K562 (cell line): ENCODE measurements at regions not wholly inside any gene's neighbourhood (a gene's known extent, or its start where the extent isn't known, plus 50 kb on each side); places are given as distances from the start of the nearest gene placed in this dataset.

Source experiments
- ATAC-seq: fragments of 200-7000 bp; cut with Tn5 transposase; 3 replicates; pipeline ENCODE4 v1.9.1; 2020; ENCODE audit warnings: moderate library complexity
- BruUV-seq: library from RNA; stranded (reverse); fragments of 400-500 nt; replicated peaks from 2 replicates; lab custom pipeline; 2021; lab: Mats Ljungman, UMichigan
- CTCF ChIA-PET: fragments of 300-600 bp; formaldehyde crosslinking; extraction: SDS; loops from one replicate; lab custom pipeline; 2021; ENCODE audit warnings: low intra/inter-chr PET ratio; lab: Yijun Ruan, JAX
- POLR2A ChIA-PET: fragments of 300-600, 350-650 bp; sonication (Branson Sonifier 250); formaldehyde crosslinking; extraction: SDS; loops from one replicate; lab custom pipeline; 2021; ENCODE audit warnings: antibody characterized with exemption, inconsistent platforms; lab: Yijun Ruan, JAX
- DNase-seq, 4 experiments: peaks; one replicate each; pipeline versions ENCODE4 v3.0.0 to v3.0.0-alpha.2; 2011 to 2018; ENCODE audit warnings: low spot score in 3 of 4, mixed read lengths in 3 of 4; ENCODE audit errors: extremely low read depth in 1 of 4
- FAIRE-seq: peaks from 2 replicates; lab custom pipeline; 2011; peaks lifted over from hg19 to GRCh38; lab: Jason Lieb, UNC
- H2AFZ ChIP-seq: 2 replicates; pipeline ENCODE4 v1.6.0; 2011; ENCODE audit warnings: low read depth, low read length, control low read depth, inconsistent platforms
- H3K27ac ChIP-seq: fragments of 200-600 bp; 3 replicates; pipeline ENCODE4 v1.8.0; 2011; ENCODE audit warnings: low read depth, mild to moderate bottlenecking, control low read depth, inconsistent platforms, low read length, moderate library complexity, mixed read lengths; ENCODE audit errors: extremely low read depth
- H3K27me3 ChIP-seq, 2 experiments: fragments of 300-600 bp in 1 of 2; 2 replicates in 1 of 2; 3 replicates in 1 of 2; pipeline versions ENCODE4 v1.6.0 to v1.8.0; 2011; ENCODE audit warnings: inconsistent platforms in 2 of 2, low read length in 2 of 2, mild to moderate bottlenecking in 1 of 2, mixed read lengths in 1 of 2, moderate library complexity in 1 of 2; ENCODE audit not compliant: control insufficient read depth in 2 of 2, insufficient read depth in 2 of 2
- H3K36me3 ChIP-seq: fragments of 300-600 bp; 3 replicates; pipeline ENCODE4 v1.8.0; 2011; ENCODE audit warnings: mild to moderate bottlenecking, low read length, inconsistent platforms; ENCODE audit not compliant: control insufficient read depth, insufficient read depth
- H3K4me1 ChIP-seq, 2 experiments: fragments of 200-600 bp in 1 of 2; replicated peaks in 1 of 2; 2 replicates in 1 of 2; 3 replicates in 1 of 2; pipeline versions ENCODE4 v1.5.1 to v1.8.0; 2011; ENCODE audit warnings: inconsistent platforms in 2 of 2, low read length in 2 of 2, mild to moderate bottlenecking in 1 of 2, mixed read lengths in 1 of 2, moderate library complexity in 1 of 2; ENCODE audit not compliant: control insufficient read depth in 2 of 2, insufficient read depth in 2 of 2
- H3K4me2 ChIP-seq: 2 replicates; pipeline ENCODE4 v1.6.1; 2011; ENCODE audit warnings: low read length, control low read depth, inconsistent platforms, mixed read lengths; ENCODE audit not compliant: insufficient read depth
- H3K4me3 ChIP-seq: fragments of 200-600 bp; sonication (generic), shearing (Covaris generic); 2 replicates; pipeline ENCODE4 v1.5.1; 2016; ENCODE audit warnings: control low read depth, inconsistent platforms
- H3K79me2 ChIP-seq: fragments of 200-600 bp; 3 replicates; pipeline ENCODE4 v1.8.0; 2011; ENCODE audit warnings: low read length, inconsistent platforms; ENCODE audit not compliant: control insufficient read depth, insufficient read depth
- H3K9ac ChIP-seq, 2 experiments: 2 replicates each; pipeline versions ENCODE4 v1.6.0 to v1.6.1; 2011; ENCODE audit warnings: low read depth in 2 of 2, low read length in 2 of 2, control low read depth in 1 of 2, inconsistent platforms in 1 of 2, mild to moderate bottlenecking in 1 of 2, mixed read lengths in 1 of 2; ENCODE audit not compliant: insufficient read depth in 1 of 2
- H3K9me1 ChIP-seq: one replicate; pipeline ENCODE4 v1.6.0; 2011; ENCODE audit warnings: inconsistent platforms, mild to moderate bottlenecking, low read length, moderate library complexity; ENCODE audit not compliant: control insufficient read depth, insufficient read depth
- H3K9me3 ChIP-seq: replicated peaks from 2 replicates; pipeline ENCODE4 v1.5.1; 2011; ENCODE audit warnings: low read depth, low read length, inconsistent platforms; ENCODE audit not compliant: control insufficient read depth, insufficient read depth
- H4K20me1 ChIP-seq: replicated peaks from 2 replicates; pipeline ENCODE4 v1.6.1; 2011; ENCODE audit warnings: low read length, inconsistent platforms, mixed read lengths; ENCODE audit not compliant: control insufficient read depth, insufficient read depth
- CBFB ChIP-seq: sonication (generic); formaldehyde crosslinking; IDR thresholded peaks from 2 replicates; pipeline ENCODE4 v1.4.0; 2020; ENCODE audit warnings: mild to moderate bottlenecking, missing genetic modification reagents
- EWSR1 ChIP-seq: fragments of 450-650 bp; IDR thresholded peaks from 2 replicates; pipeline ENCODE4 v1.6.1; 2018; ENCODE audit warnings: borderline replicate concordance, mild to moderate bottlenecking, low read depth, moderate library complexity; ENCODE audit not compliant: partially characterized antibody
- FIP1L1 ChIP-seq: fragments of 200-400 bp; formaldehyde crosslinking; IDR thresholded peaks from 2 replicates; pipeline ENCODE4 v1.6.1; 2018; ENCODE audit warnings: mild to moderate bottlenecking, low read depth, low read length; ENCODE audit not compliant: poor library complexity, severe bottlenecking
- FOXJ2 ChIP-seq: fragments of 200-800 bp; sonication (Bioruptor generic); IDR thresholded peaks from 2 replicates; pipeline ENCODE4 v1.6.1; 2016; ENCODE audit warnings: missing genetic modification characterization, missing compliant biosample characterization
- FUS ChIP-seq: fragments of 200-400 bp; formaldehyde crosslinking; optimal IDR thresholded peaks from 2 replicates; pipeline ENCODE3; 2017; ENCODE audit warnings: low read depth, low read length
- KLF10 ChIP-seq: fragments of 250-450 bp; sonication (Bioruptor Pico); IDR thresholded peaks from 2 replicates; pipeline ENCODE4 v1.6.1; 2021; ENCODE audit warnings: matching md5 sums
- NELFE ChIP-seq: IDR thresholded peaks from 2 replicates; pipeline ENCODE4 v1.6.1; 2011; ENCODE audit warnings: mild to moderate bottlenecking; ENCODE audit not compliant: insufficient read depth, insufficient read length
- NR2C2 ChIP-seq, 2 experiments: fragments of 200-800 bp in 1 of 2; sonication (Bioruptor generic) in 1 of 2; sonication (generic) in 1 of 2; formaldehyde crosslinking in 1 of 2; IDR thresholded peaks; 2 replicates each; pipeline versions ENCODE4 v1.6.1 to v1.8.0; 2016 to 2022; ENCODE audit warnings: mild to moderate bottlenecking in 1 of 2, missing compliant biosample characterization in 1 of 2, missing genetic modification characterization in 1 of 2, missing genetic modification reagents in 1 of 2
- PHB2 ChIP-seq: fragments of 450-650 bp; IDR thresholded peaks from 2 replicates; pipeline ENCODE4 v1.6.1; 2017; ENCODE audit warnings: low read depth
- POLR2AphosphoS2 ChIP-seq: IDR thresholded peaks from 2 replicates; pipeline ENCODE4 v1.6.1; 2012; ENCODE audit warnings: low read length, improper control_type of control experiment
- RNF2 ChIP-seq: sonication (generic); IDR thresholded peaks from 2 replicates; pipeline ENCODE4 v1.6.1; 2016
- SP1 ChIP-seq: sonication (generic); formaldehyde crosslinking; IDR thresholded peaks from 2 replicates; pipeline ENCODE4 v1.8.1; 2022; ENCODE audit warnings: mild to moderate bottlenecking, missing genetic modification reagents
- ZBTB2 ChIP-seq: fragments of 450-650 bp; IDR thresholded peaks from 2 replicates; pipeline ENCODE4 v1.6.1; 2016; ENCODE audit warnings: antibody characterized with exemption
- ZNF184 ChIP-seq: sonication (generic); formaldehyde crosslinking; IDR thresholded peaks from 2 replicates; pipeline ENCODE4 v1.5.0; 2020; ENCODE audit warnings: missing genetic modification reagents
- ZNF77 ChIP-seq: fragments of 250-450 bp; sonication (Bioruptor Pico); IDR thresholded peaks from 2 replicates; pipeline ENCODE4 v1.5.0; 2020
- WGBS: fragments of 100-300 bp; shearing (Covaris generic); methylation state at CpG from one replicate; pipeline ENCODE4 v1.1.6; 2016; ENCODE audit warnings: low coverage, mixed read lengths; ENCODE audit not compliant: insufficient coverage; ENCODE audit errors: missing lambda C conversion rate; 5-methylcytosine and 5-hydroxymethylcytosine counted together
- in situ Hi-C: fragments of 300-500 bp; cut with MboI; formaldehyde crosslinking; loops from 4 replicates; pipeline ENCODE4 v1.15.0; 2018; ENCODE audit warnings: inconsistent platforms, mixed read lengths
- intact Hi-C: fragments of 100-400 bp; cut with micrococcal nuclease; formaldehyde crosslinking; loops from 2 replicates; pipeline ENCODE4 v1.14.2; 2022
- TF ChIP-seq, protein P1 (sequence below): fragments of 450-650 bp; IDR thresholded peaks from 2 replicates; pipeline ENCODE4 v1.6.1; 2017; ENCODE audit warnings: antibody characterized with exemption, mild to moderate bottlenecking
- TF ChIP-seq, protein P2 (sequence below), 2 experiments: fragments of 450-650 bp; IDR thresholded peaks; 2 replicates each; pipeline ENCODE4 v1.6.1; 2016
- TF ChIP-seq, protein P3 (sequence below): fragments of 250-450 bp; sonication (Bioruptor Pico); IDR thresholded peaks from 2 replicates; pipeline ENCODE4 v1.5.0; 2021

GRCh38 chr9:4420351-4420750 lies 69.9 kb upstream of the SLC1A1 start:
- no peaks in the 10 kb centered on the region for H4K20me1 ChIP-seq
- no peak overlapping the region for H3K27ac ChIP-seq
- intact Hi-C loops: no loop called here
- H3K9me3 ChIP-seq: no peaks in the 10 kb centered on the region
- no peaks in the 10 kb centered on the region for H3K4me1 ChIP-seq
- CTCF ChIA-PET: no interaction called here
- ATAC-seq (no peak), FAIRE-seq (no peak), DNase-seq (no peak)
- no peaks in the 10 kb centered on the region for H3K79me2 ChIP-seq
- POLR2A ChIA-PET: no interaction called here
- no TSS peak for BruUV-seq
- no peak overlapping the region for H3K4me3 ChIP-seq
- H3K9me1 ChIP-seq: no peaks in the 10 kb centered on the region
- 6% methylated on average over 6 of the region's 6 CpGs for WGBS
- no peaks in the 10 kb centered on the region for H3K27me3 ChIP-seq
- H3K9ac ChIP-seq: no peak overlapping the region
- H2AFZ ChIP-seq: no peak overlapping the region
- in situ Hi-C loops: no loop called here
- no peak overlapping the region for H3K4me2 ChIP-seq
- H3K36me3 ChIP-seq: no peaks in the 10 kb centered on the region
- TF ChIP-seq KLF10 (CRISPR knock-in tag) (no peak), NELFE (no peak), ZBTB2 (no peak), ZNF77 (CRISPR knock-in tag) (no peak), FIP1L1 (no peak), PHB2 (no peak), CBFB (no peak), FOXJ2 (tag) (no peak), NR2C2 (CRISPR knock-in tag; IDR thresholded peaks at IDR 0.05) (no peak), NR2C2 (tag; IDR thresholded peaks at IDR 0.05) (no peak), ZNF184 (CRISPR knock-in tag) (no peak), SP1 (CRISPR knock-in tag) (no peak), RNF2 (no peak), EWSR1 (no peak), FUS (no peak), POLR2AphosphoS2 (no peak)
- TF ChIP-seq, protein P1, sequence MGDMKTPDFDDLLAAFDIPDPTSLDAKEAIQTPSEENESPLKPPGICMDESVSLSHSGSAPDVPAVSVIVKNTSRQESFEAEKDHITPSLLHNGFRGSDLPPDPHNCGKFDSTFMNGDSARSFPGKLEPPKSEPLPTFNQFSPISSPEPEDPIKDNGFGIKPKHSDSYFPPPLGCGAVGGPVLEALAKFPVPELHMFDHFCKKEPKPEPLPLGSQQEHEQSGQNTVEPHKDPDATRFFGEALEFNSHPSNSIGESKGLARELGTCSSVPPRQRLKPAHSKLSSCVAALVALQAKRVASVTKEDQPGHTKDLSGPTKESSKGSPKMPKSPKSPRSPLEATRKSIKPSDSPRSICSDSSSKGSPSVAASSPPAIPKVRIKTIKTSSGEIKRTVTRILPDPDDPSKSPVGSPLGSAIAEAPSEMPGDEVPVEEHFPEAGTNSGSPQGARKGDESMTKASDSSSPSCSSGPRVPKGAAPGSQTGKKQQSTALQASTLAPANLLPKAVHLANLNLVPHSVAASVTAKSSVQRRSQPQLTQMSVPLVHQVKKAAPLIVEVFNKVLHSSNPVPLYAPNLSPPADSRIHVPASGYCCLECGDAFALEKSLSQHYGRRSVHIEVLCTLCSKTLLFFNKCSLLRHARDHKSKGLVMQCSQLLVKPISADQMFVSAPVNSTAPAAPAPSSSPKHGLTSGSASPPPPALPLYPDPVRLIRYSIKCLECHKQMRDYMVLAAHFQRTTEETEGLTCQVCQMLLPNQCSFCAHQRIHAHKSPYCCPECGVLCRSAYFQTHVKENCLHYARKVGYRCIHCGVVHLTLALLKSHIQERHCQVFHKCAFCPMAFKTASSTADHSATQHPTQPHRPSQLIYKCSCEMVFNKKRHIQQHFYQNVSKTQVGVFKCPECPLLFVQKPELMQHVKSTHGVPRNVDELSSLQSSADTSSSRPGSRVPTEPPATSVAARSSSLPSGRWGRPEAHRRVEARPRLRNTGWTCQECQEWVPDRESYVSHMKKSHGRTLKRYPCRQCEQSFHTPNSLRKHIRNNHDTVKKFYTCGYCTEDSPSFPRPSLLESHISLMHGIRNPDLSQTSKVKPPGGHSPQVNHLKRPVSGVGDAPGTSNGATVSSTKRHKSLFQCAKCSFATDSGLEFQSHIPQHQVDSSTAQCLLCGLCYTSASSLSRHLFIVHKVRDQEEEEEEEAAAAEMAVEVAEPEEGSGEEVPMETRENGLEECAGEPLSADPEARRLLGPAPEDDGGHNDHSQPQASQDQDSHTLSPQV: no peak
- TF ChIP-seq, protein P2, sequence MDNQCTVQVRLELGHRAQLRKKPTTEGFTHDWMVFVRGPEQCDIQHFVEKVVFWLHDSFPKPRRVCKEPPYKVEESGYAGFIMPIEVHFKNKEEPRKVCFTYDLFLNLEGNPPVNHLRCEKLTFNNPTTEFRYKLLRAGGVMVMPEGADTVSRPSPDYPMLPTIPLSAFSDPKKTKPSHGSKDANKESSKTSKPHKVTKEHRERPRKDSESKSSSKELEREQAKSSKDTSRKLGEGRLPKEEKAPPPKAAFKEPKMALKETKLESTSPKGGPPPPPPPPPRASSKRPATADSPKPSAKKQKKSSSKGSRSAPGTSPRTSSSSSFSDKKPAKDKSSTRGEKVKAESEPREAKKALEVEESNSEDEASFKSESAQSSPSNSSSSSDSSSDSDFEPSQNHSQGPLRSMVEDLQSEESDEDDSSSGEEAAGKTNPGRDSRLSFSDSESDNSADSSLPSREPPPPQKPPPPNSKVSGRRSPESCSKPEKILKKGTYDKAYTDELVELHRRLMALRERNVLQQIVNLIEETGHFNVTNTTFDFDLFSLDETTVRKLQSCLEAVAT (IDR thresholded peaks at IDR 0.05): no peak
- TF ChIP-seq, protein P3, sequence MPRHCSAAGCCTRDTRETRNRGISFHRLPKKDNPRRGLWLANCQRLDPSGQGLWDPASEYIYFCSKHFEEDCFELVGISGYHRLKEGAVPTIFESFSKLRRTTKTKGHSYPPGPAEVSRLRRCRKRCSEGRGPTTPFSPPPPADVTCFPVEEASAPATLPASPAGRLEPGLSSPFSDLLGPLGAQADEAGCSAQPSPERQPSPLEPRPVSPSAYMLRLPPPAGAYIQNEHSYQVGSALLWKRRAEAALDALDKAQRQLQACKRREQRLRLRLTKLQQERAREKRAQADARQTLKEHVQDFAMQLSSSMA (CRISPR knock-in tag): no peak
